ENCODE measurements at regions not wholly inside any gene's neighbourhood (a gene's known extent, or its start where the extent isn't known, plus 50 kb on each side); places are given as distances from the start of the nearest gene placed in this dataset.

- peak; percentile 15 for DNase-seq (ENCODE audit: low spot score)
Observed at GRCh38 chr5:66306105-66306843, 162.2 kb downstream of the SREK1 start.

DNA sequence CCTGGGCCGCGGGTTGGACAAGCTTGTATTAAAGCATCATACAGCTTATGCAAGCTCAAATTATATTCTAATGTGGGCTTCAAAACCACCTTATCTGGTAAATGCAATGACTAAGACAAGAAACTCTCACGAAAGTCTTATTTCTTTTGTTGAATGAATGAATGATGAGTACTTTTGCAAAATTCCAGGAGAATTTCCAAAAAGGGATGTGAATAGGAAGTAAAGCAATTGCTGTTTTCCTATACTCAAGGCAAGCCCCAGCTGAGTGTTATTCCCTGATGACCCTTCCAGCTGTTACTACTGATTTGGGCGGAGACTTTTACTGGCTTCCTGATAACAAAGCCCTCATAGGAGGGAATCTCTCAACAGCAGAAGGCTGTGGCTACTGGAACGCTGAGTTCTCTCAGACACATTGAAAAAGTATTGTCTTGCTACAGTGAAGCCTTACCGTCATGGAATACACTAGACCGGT, 162.8 kb downstream of the SREK1 start:
- DNase-seq (ENCODE audit: low spot score), result no peak

DNA sequence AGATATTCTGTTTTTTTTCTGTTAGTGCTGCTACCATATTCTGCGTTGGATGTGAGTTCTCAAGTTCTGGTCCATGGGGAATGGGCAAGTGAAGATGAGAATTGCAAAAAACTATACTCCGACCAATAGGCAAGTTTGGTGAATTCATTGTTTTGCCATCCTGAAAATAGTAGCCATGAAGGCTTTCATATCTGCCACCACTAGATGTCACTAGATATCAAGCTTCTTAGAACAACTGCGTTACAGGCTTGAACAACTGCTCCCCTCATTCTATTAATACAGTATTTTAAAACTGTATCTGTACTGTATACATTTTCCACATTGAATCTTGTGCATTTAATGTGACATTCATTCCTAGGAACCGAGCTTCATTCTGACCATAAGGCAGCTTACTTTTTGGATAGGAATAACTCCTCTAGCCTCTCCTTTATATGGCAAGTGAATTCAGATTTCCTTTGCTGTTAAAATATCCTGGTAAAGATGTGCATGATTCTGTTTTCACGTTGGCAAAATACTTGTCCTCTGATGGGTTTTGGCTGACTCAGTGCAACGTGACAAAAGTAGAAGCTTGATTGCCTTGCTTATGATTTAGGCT, 163.6 kb downstream of the SREK1 start:
- peak; percentile 39 for DNase-seq (ENCODE audit: low spot score)

GRCh38 chr5:66312266-66312665, 168.2 kb downstream of the SREK1 start:
- no peak for DNase-seq (ENCODE audit: low spot score)

DNA sequence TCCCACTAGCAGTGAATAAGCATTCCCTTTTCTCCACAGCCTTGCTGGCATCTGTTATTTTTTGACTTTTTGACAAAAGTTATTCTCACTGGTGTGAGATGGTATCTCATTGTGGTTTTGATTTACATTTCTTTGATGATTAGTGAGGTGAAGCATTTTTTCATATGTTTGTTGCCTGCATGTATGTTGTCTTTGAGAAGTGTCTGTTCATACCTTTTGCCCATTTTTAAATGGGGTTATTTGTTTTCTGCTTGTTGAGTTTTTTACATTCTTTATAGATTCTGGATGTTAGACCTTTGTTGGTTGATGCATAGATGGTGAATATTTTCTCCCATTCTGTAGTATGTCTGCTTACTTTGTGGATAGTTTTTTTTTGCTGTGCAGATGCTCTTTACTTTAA, 171.7 kb downstream of the SREK1 start:
- DNase-seq (ENCODE audit: low spot score), result no peak

DNA sequence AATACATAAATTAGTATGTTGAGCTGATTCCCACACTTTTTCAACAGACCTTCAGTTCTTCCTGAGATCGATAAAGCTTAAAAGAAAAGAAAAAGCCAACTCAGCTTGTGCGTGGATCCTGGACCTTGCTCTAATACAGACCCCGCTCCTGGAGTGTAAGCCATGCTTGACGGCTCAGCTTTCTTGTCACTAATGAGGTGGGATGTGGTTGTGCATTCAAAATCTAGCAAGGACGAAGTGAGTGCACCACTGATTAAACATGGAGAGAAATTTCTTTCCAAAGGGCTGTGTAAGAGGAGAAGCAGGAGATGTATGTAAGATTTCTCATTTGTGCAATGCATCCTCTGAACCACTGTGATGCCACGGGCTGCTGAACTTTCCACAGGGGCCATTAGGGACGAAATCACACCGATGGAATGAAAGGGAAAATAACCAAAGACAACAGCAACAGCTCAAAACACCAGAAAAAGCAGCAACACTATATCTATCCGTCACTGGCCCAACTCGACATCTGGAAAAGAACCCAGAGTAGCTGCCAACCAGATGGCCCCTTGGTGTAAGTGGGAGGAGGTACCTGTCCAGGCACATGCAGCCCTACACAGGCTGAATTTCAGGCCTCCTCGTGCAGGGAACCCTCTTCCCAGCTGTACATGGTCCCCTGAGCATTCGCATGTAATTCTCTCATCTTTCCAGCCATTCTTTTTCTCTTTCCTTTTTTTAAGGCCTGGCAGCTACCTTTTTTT, 178.9 kb downstream of the SREK1 start:
- DNase-seq (ENCODE audit: low spot score), result no peak

GRCh38 chr5:66323529-66323895, 179.4 kb downstream of the SREK1 start:
- no peak for DNase-seq (ENCODE audit: low spot score)

GRCh38 chr5:66324357-66324756, 180.3 kb downstream of the SREK1 start:
- DNase-seq (ENCODE audit: low spot score), result no peak

- DNase-seq (ENCODE audit: low spot score), result no peak
Observed at GRCh38 chr5:66326276-66326675, 182.2 kb downstream of the SREK1 start.

DNA sequence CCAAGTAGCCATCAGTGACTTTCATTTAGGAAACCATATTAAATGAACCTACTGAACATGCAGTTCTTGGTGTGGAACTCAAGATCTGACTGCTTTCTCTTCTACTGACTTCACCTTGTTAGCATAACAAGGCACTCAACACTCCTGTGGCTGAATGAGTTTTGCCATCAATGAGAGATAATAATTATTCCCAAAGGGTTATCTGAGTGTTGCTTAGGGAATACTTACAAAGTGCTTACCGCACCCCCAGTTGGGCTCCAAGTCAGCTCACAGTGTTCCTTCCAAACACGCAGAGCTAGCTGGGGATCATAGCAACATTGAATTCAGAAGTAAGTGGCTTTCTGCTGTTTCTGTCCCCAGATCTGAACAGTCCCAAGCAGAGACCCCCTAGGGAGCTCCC, 182.9 kb downstream of the SREK1 start:
- no peak for DNase-seq (ENCODE audit: low spot score)

- no peak for DNase-seq (ENCODE audit: low spot score)
Observed at GRCh38 chr5:66329078-66329477, 185.0 kb downstream of the SREK1 start.

- no peak for DNase-seq (ENCODE audit: low spot score)
Observed at GRCh38 chr5:66333192-66333591, 189.1 kb downstream of the SREK1 start.

GRCh38 chr5:66337626-66338226, 193.6 kb downstream of the SREK1 start:
- DNase-seq (ENCODE audit: low spot score), result no peak

- no peak for DNase-seq (ENCODE audit: low spot score)
Observed at GRCh38 chr5:66338828-66339227, 194.7 kb downstream of the SREK1 start.

DNA sequence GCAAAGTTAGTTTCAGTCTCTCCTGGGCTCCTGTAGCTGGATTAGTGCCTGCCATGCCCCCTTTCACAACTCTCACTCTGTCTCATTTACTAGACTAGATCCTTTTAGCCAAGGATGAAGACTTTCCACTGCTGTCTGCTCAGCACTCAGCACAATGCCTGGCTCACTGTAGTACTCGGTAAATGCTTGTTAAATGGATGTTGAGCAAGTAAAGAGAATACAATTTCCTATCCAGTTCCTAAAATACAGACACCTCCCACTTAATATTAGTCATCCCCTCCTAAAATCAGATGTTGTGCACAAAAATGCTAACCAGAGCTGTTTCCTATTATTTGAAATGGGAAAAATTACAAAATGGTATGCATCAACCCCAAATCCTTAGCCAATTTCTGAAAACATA, 195.8 kb downstream of the SREK1 start:
- no peak for DNase-seq (ENCODE audit: low spot score)

DNA sequence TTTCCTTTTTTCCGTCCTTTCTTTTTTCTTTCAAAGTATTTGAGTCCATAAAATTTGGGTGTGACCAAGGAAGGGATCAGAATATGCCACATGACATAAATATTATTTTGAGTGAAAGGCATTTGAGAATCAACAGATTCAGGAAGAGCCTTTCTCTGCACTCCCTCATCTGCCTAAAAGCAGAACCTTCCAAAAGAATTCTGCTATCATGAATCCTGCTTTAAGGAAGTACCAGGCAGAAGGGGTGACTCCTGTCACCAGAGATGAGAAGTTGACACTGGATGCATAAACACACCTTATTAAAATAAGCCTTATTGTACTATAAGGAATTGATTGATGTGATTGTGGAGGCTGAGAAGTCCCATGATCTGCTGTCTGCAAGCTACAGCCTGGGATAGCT, 196.7 kb downstream of the SREK1 start:
- DNase-seq (ENCODE audit: low spot score), result no peak

GRCh38 chr5:66342341-66342880, 198.3 kb downstream of the SREK1 start:
- no peak for DNase-seq (ENCODE audit: low spot score)

- DNase-seq (ENCODE audit: low spot score), result no peak
Observed at GRCh38 chr5:66343370-66344071, 199.4 kb downstream of the SREK1 start.

- no peak for DNase-seq (ENCODE audit: low spot score)
Observed at GRCh38 chr5:66344544-66344943, 200.4 kb downstream of the SREK1 start.

GRCh38 chr5:66345281-66345680, 201.2 kb downstream of the SREK1 start:
- no peak for DNase-seq (ENCODE audit: low spot score)

DNA sequence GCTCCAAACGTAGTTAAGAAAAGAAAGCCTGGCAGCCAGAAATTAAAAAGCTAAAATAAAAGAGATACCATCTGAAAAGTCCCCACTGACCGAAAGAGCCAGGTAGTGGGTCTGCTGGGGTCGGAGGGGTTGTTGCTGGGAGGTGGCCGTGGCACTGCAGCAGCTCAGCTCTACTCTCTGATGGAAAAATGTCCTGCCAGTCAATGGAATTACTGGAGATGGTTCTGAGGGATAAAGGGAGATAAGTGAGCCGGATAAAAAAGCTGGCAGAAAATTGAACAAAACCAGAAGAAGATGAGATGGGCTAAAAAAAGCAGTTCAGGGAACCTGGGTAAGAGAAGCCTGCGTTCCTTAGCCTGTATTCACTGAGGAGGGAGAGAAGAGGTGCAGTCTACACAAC, 202.8 kb downstream of the SREK1 start:
- DNase-seq (ENCODE audit: low spot score), result no peak
